LNCAP (cell line): ENCODE measurements at regions not wholly inside any gene's neighbourhood (a gene's known extent, or its start where the extent isn't known, plus 50 kb on each side); places are given as distances from the start of the nearest gene placed in this dataset.

ENCODE experiments used
- TF ChIP-seq, protein P1 (sequence below): fragments of 450-650 bp; IDR thresholded peaks from 2 replicates; pipeline ENCODE4 v1.5.1; 2017; ENCODE audit warnings: mild to moderate bottlenecking

- TF ChIP-seq, protein P1, sequence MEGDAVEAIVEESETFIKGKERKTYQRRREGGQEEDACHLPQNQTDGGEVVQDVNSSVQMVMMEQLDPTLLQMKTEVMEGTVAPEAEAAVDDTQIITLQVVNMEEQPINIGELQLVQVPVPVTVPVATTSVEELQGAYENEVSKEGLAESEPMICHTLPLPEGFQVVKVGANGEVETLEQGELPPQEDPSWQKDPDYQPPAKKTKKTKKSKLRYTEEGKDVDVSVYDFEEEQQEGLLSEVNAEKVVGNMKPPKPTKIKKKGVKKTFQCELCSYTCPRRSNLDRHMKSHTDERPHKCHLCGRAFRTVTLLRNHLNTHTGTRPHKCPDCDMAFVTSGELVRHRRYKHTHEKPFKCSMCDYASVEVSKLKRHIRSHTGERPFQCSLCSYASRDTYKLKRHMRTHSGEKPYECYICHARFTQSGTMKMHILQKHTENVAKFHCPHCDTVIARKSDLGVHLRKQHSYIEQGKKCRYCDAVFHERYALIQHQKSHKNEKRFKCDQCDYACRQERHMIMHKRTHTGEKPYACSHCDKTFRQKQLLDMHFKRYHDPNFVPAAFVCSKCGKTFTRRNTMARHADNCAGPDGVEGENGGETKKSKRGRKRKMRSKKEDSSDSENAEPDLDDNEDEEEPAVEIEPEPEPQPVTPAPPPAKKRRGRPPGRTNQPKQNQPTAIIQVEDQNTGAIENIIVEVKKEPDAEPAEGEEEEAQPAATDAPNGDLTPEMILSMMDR = peak; percentile 65
These were observed 163.1 kb upstream of the NPVF start for GRCh38 chr7:25391295-25391861.

- TF ChIP-seq, protein P1 = no peak
These were observed 163.8 kb upstream of the NPVF start for GRCh38 chr7:25391961-25392587.

- TF ChIP-seq, protein P1 = no peak
These were observed 164.5 kb upstream of the NPVF start for GRCh38 chr7:25392588-25393338.

- TF ChIP-seq, protein P1 = no peak
These were observed 167.7 kb upstream of the NPVF start for GRCh38 chr7:25395976-25396375.

GRCh38 chr7:25396668-25397067 lies 168.4 kb upstream of the NPVF start:
- TF ChIP-seq, protein P1 = no peak

GRCh38 chr7:25398418-25398817 lies 170.1 kb upstream of the NPVF start:
- TF ChIP-seq, protein P1 = no peak

- TF ChIP-seq, protein P1 = no peak
These were observed 170.9 kb upstream of the NPVF start for GRCh38 chr7:25399000-25399750.
